ENCODE measurements at regions not wholly inside any gene's neighbourhood (a gene's known extent, or its start where the extent isn't known, plus 50 kb on each side); places are given as distances from the start of the nearest gene placed in this dataset.

DNA sequence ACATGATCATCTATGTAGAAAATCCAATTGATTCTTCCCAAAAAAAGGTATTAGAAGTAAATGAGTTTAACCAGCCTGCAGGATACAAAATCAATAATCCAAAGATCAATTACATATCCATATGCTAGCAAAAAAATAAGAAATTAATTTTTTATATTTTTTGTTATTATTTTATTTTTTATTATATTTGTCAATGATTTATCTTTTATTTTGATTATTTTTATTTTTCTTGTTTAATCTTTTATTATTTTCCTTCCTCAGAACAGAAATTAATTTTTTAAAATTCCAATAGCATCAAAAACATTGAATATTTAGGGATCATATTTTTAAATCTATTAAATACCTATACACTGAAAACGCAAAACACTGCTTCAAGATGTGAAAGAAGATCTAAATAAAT lies 331.2 kb downstream of the PLPP3 start:
- TF ChIP-seq POLR2AphosphoS5 (IDR thresholded peaks at IDR 0.05; ENCODE audit: low read depth, low read length) (no peak), TAF1 (IDR thresholded peaks at IDR 0.05; ENCODE audit: borderline replicate concordance, low read depth, low read length) (no peak), POLR2A (IDR thresholded peaks at IDR 0.05; ENCODE audit: low read depth, low read length) (no peak)
